ENCODE measurements at regions not wholly inside any gene's neighbourhood (a gene's known extent, or its start where the extent isn't known, plus 50 kb on each side); places are given as distances from the start of the nearest gene placed in this dataset.
A peak's percentile ranks its signal among the peaks of the same experiment; 100 is the strongest.
"Not testable (repeated sequence)": the region's sequence is repeated elsewhere in the genome, so short reads cannot be mapped to it uniquely, and the experiment has no call there.

- H3K27ac ChIP-seq = no peak overlapping the region
- no peaks in the 10 kb centered on the region for H3K4me1 ChIP-seq (replicated peaks in 1 of 2)
- no peak overlapping the region for H3K4me3 ChIP-seq
- WGBS, 10 experiments = 5 to 94% (median 87%) methylated on average over 2 to 5 of the region's 5 CpGs
- in situ Hi-C loops (cut with MboI; ENCODE audit: low pct_unique_long_range_greater_than_20kb in 2 of 9, low sequenced_read_pairs in 9 of 9, unreplicated experiment in 9 of 9) = no loop called here
- ATAC-seq (replicated peaks in 6 of 8) = peak in 1 of 8 experiments; percentile 22
Observed at GRCh38 chr1:73832276-73833181, 365.4 kb downstream of the LRRIQ3 start.

GRCh38 chr1:73827283-73827682, 370.7 kb downstream of the LRRIQ3 start:
- H3K4me3 ChIP-seq; H3K4me1 ChIP-seq (replicated peaks in 1 of 2); in situ Hi-C loops (cut with MboI; ENCODE audit: low pct_unique_long_range_greater_than_20kb in 2 of 9, low sequenced_read_pairs in 9 of 9, unreplicated experiment in 9 of 9); ATAC-seq (replicated peaks in 6 of 8); H3K27ac ChIP-seq: not testable (repeated sequence)
- 0 to 100% (median 87%) methylated on average over 2 to 3 of the region's 3 CpGs; no CpG with 5 or more reads in 1 of the 10 experiments for WGBS, 10 experiments

- H3K4me3 ChIP-seq = no peak overlapping the region
- ATAC-seq (replicated peaks in 6 of 8) = no peak
- in situ Hi-C loops (cut with MboI; ENCODE audit: low pct_unique_long_range_greater_than_20kb in 2 of 9, low sequenced_read_pairs in 9 of 9, unreplicated experiment in 9 of 9) = no loop called here
- no peaks in the 10 kb centered on the region for H3K4me1 ChIP-seq (replicated peaks in 1 of 2)
- no peak overlapping the region for H3K27ac ChIP-seq
- 36 to 100% (median 92%) methylated on average over 2 to 4 of the region's 4 CpGs for WGBS, 10 experiments
Observed at GRCh38 chr1:73824065-73824464, 373.9 kb downstream of the LRRIQ3 start.

- no peak for ATAC-seq (replicated peaks in 6 of 8)
- no peak overlapping the region for H3K27ac ChIP-seq
- in situ Hi-C loops (cut with MboI; ENCODE audit: low pct_unique_long_range_greater_than_20kb in 2 of 9, low sequenced_read_pairs in 9 of 9, unreplicated experiment in 9 of 9) = no loop called here
- no peaks in the 10 kb centered on the region for H3K4me1 ChIP-seq (replicated peaks in 1 of 2)
- no peak overlapping the region for H3K4me3 ChIP-seq
Observed at GRCh38 chr1:73821520-73821919, 376.5 kb downstream of the LRRIQ3 start.

- 33 to 100% (median 91%) methylated on average over 1 of the region's 1 CpG for WGBS, 10 experiments
- in situ Hi-C loops (cut with MboI; ENCODE audit: low pct_unique_long_range_greater_than_20kb in 2 of 9, low sequenced_read_pairs in 9 of 9, unreplicated experiment in 9 of 9) = no loop called here
- Histone ChIP-seq H3K4me1 (replicated peaks in 1 of 2) (no peaks in the 10 kb centered on the region), H3K27ac (no peak overlapping the region), H3K4me3 (no peak overlapping the region)
- ATAC-seq (replicated peaks in 6 of 8) = no peak
Observed at GRCh38 chr1:73820843-73821242, 377.1 kb downstream of the LRRIQ3 start.

GRCh38 chr1:73813716-73814115, 384.3 kb downstream of the LRRIQ3 start:
- Histone ChIP-seq H3K4me3 (no peak overlapping the region), H3K4me1 (replicated peaks in 1 of 2) (peaks cover 5 to 10% of the 10 kb centered on the region in 2 donors), H3K27ac (no peak overlapping the region)
- 0 to 100% (median 64%) methylated on average over 1 to 2 of the region's 2 CpGs for WGBS, 10 experiments
- in situ Hi-C loops (cut with MboI; ENCODE audit: low pct_unique_long_range_greater_than_20kb in 2 of 9, low sequenced_read_pairs in 9 of 9, unreplicated experiment in 9 of 9) = no loop called here
- ATAC-seq (replicated peaks in 6 of 8) = peak in 3 of 8 experiments; percentile 60 to 82 (median 80)

GRCh38 chr1:73813236-73813635, 384.7 kb downstream of the LRRIQ3 start:
- 0 to 95% (median 50%) methylated on average over 1 to 2 of the region's 2 CpGs; no CpG with 5 or more reads in 2 of the 10 experiments for WGBS, 10 experiments
- Histone ChIP-seq H3K4me3 (no peak overlapping the region), H3K27ac (no peak overlapping the region), H3K4me1 (replicated peaks in 1 of 2) (peaks cover 5 to 10% of the 10 kb centered on the region in 2 donors)
- in situ Hi-C loops (cut with MboI; ENCODE audit: low pct_unique_long_range_greater_than_20kb in 2 of 9, low sequenced_read_pairs in 9 of 9, unreplicated experiment in 9 of 9) = no loop called here
- ATAC-seq (replicated peaks in 6 of 8) = peak in 1 of 8 experiments; percentile 36

- ATAC-seq (replicated peaks in 6 of 8) = no peak
- Histone ChIP-seq H3K4me3 (no peak overlapping the region), H3K4me1 (replicated peaks in 1 of 2) (peaks cover 5 to 10% of the 10 kb centered on the region in 2 donors), H3K27ac (no peak overlapping the region)
- WGBS, 10 experiments = 10 to 100% (median 85%) methylated on average over 1 to 3 of the region's 3 CpGs
- in situ Hi-C loops (cut with MboI; ENCODE audit: low pct_unique_long_range_greater_than_20kb in 2 of 9, low sequenced_read_pairs in 9 of 9, unreplicated experiment in 9 of 9) = no loop called here
Observed at GRCh38 chr1:73811798-73812197, 386.2 kb downstream of the LRRIQ3 start.

- Histone ChIP-seq H3K4me3 (no peak overlapping the region), H3K27ac (no peak overlapping the region), H3K4me1 (replicated peaks in 1 of 2) (peaks cover 0 to 5% of the 10 kb centered on the region in 2 donors)
- no peak for ATAC-seq (replicated peaks in 6 of 8)
- 0 to 100% (median 92%) methylated on average over 1 to 3 of the region's 3 CpGs for WGBS, 10 experiments
- in situ Hi-C loops (cut with MboI; ENCODE audit: low pct_unique_long_range_greater_than_20kb in 2 of 9, low sequenced_read_pairs in 9 of 9, unreplicated experiment in 9 of 9) = no loop called here
Observed at GRCh38 chr1:73804935-73805334, 393.0 kb downstream of the LRRIQ3 start.

- no peak for ATAC-seq (replicated peaks in 6 of 8)
- peaks cover 0 to 5% of the 10 kb centered on the region in 2 donors for H3K4me1 ChIP-seq (replicated peaks in 1 of 2)
- in situ Hi-C loops (cut with MboI; ENCODE audit: low pct_unique_long_range_greater_than_20kb in 2 of 9, low sequenced_read_pairs in 9 of 9, unreplicated experiment in 9 of 9) = no loop called here
- no peak overlapping the region for H3K27ac ChIP-seq
- WGBS, 10 experiments = 28 to 100% (median 90%) methylated on average over 1 to 4 of the region's 4 CpGs
- no peak overlapping the region for H3K4me3 ChIP-seq
Observed at GRCh38 chr1:73803380-73803779, 394.6 kb downstream of the LRRIQ3 start.

- Histone ChIP-seq H3K4me3 (no peak overlapping the region), H3K4me1 (replicated peaks in 1 of 2) (peaks cover 0 to 5% of the 10 kb centered on the region in 2 donors), H3K27ac (no peak overlapping the region)
- no peak for ATAC-seq (replicated peaks in 6 of 8)
- in situ Hi-C loops (cut with MboI; ENCODE audit: low pct_unique_long_range_greater_than_20kb in 2 of 9, low sequenced_read_pairs in 9 of 9, unreplicated experiment in 9 of 9) = no loop called here
- 0 to 50% (median 33%) methylated on average over 1 of the region's 1 CpG for WGBS, 10 experiments
Observed at GRCh38 chr1:73801912-73802429, 396.0 kb downstream of the LRRIQ3 start.

GRCh38 chr1:73800376-73800775, 397.6 kb downstream of the LRRIQ3 start:
- in situ Hi-C loops (cut with MboI; ENCODE audit: low pct_unique_long_range_greater_than_20kb in 2 of 9, low sequenced_read_pairs in 9 of 9, unreplicated experiment in 9 of 9) = no loop called here
- peaks cover 0 to 5% of the 10 kb centered on the region in 2 donors for H3K4me1 ChIP-seq (replicated peaks in 1 of 2)
- 0 to 100% (median 63%) methylated on average over 1 to 2 of the region's 2 CpGs for WGBS, 10 experiments
- no peak overlapping the region for H3K4me3 ChIP-seq
- ATAC-seq (replicated peaks in 6 of 8) = peak in 2 of 8 experiments; percentile 15 to 36
- no peak overlapping the region for H3K27ac ChIP-seq

- no peak overlapping the region for H3K4me3 ChIP-seq
- no peak for ATAC-seq (replicated peaks in 6 of 8)
- in situ Hi-C loops (cut with MboI; ENCODE audit: low pct_unique_long_range_greater_than_20kb in 2 of 9, low sequenced_read_pairs in 9 of 9, unreplicated experiment in 9 of 9) = no loop called here
- H3K27ac ChIP-seq = no peak overlapping the region
- H3K4me1 ChIP-seq (replicated peaks in 1 of 2) = peaks cover 0 to 16% of the 10 kb centered on the region in 2 donors
Observed at GRCh38 chr1:73789965-73790364, 408.0 kb downstream of the LRRIQ3 start.

- Histone ChIP-seq H3K4me3 (no peak overlapping the region), H3K4me1 (replicated peaks in 1 of 2) (no peaks in the 10 kb centered on the region), H3K27ac (no peak overlapping the region)
- 8 to 100% (median 86%) methylated on average over 1 to 2 of the region's 2 CpGs; no CpG with 5 or more reads in 2 of the 10 experiments for WGBS, 10 experiments
- ATAC-seq (replicated peaks in 6 of 8) = peak in 1 of 8 experiments; percentile 33
- in situ Hi-C loops (cut with MboI; ENCODE audit: low pct_unique_long_range_greater_than_20kb in 2 of 9, low sequenced_read_pairs in 9 of 9, unreplicated experiment in 9 of 9) = no loop called here
Observed at GRCh38 chr1:73784026-73784425, 413.9 kb downstream of the LRRIQ3 start.
